ENCODE measurements at regions not wholly inside any gene's neighbourhood (a gene's known extent, or its start where the extent isn't known, plus 50 kb on each side); places are given as distances from the start of the nearest gene placed in this dataset.

GRCh38 chr5:8848997-8849594 lies 696.8 kb downstream of the SEMA5A start:
- no peaks in the 10 kb centered on the region for H3K9me2 ChIP-seq (replicated peaks; ENCODE audit: insufficient read depth, low read length)
- H2AFZ ChIP-seq (ENCODE audit: low read depth, low read length, severe bottlenecking): no peak overlapping the region
- no peak overlapping the region for H3K4me3 ChIP-seq (ENCODE audit: insufficient read depth, low read length, poor library complexity, severe bottlenecking)
- no peaks in the 10 kb centered on the region for H3K27me3 ChIP-seq (ENCODE audit: low read length)
- TF ChIP-seq EZH2phosphoT487 (conservative IDR thresholded peaks at IDR 0.05; ENCODE audit: low read length): no peak
- no peak for TF ChIP-seq CTCF (IDR thresholded peaks at IDR 0.05; ENCODE audit: insufficient read depth, low read length, poor library complexity, severe bottlenecking)
- no peak overlapping the region for H3K9ac ChIP-seq (ENCODE audit: low read length)
- no peak overlapping the region for H3K4me2 ChIP-seq (ENCODE audit: low read depth, low read length, poor library complexity, severe bottlenecking)
- H3K27ac ChIP-seq (ENCODE audit: low read depth, low read length): no peak overlapping the region
- no peaks in the 10 kb centered on the region for H3K79me2 ChIP-seq (ENCODE audit: insufficient read depth, low read length)
- no peaks in the 10 kb centered on the region for H3F3A ChIP-seq (ENCODE audit: insufficient read depth)
- no peaks in the 10 kb centered on the region for H3K9me3 ChIP-seq (ENCODE audit: insufficient read depth, low read length)
- no peaks in the 10 kb centered on the region for H3K36me3 ChIP-seq (ENCODE audit: low read length)
- no peaks in the 10 kb centered on the region for H4K20me1 ChIP-seq (ENCODE audit: low read depth, low read length)

GRCh38 chr5:8851101-8851500 lies 694.8 kb downstream of the SEMA5A start:
- no peaks in the 10 kb centered on the region for H4K20me1 ChIP-seq (ENCODE audit: low read depth, low read length)
- no peak overlapping the region for H3K9ac ChIP-seq (ENCODE audit: low read length)
- H3K27ac ChIP-seq (ENCODE audit: low read depth, low read length): no peak overlapping the region
- TF ChIP-seq CTCF (IDR thresholded peaks at IDR 0.05; ENCODE audit: insufficient read depth, low read length, poor library complexity, severe bottlenecking): no peak
- TF ChIP-seq EZH2phosphoT487 (conservative IDR thresholded peaks at IDR 0.05; ENCODE audit: low read length): no peak
- peaks cover 3% of the 10 kb centered on the region; the same call in 1 of the 2 replicates for H3K9me3 ChIP-seq (ENCODE audit: insufficient read depth, low read length)
- no peaks in the 10 kb centered on the region for H3K27me3 ChIP-seq (ENCODE audit: low read length)
- H3K4me3 ChIP-seq (ENCODE audit: insufficient read depth, low read length, poor library complexity, severe bottlenecking): no peak overlapping the region
- H3K4me2 ChIP-seq (ENCODE audit: low read depth, low read length, poor library complexity, severe bottlenecking): no peak overlapping the region
- H2AFZ ChIP-seq (ENCODE audit: low read depth, low read length, severe bottlenecking): no peak overlapping the region
- no peaks in the 10 kb centered on the region for H3K36me3 ChIP-seq (ENCODE audit: low read length)
- no peaks in the 10 kb centered on the region for H3F3A ChIP-seq (ENCODE audit: insufficient read depth)
- no peaks in the 10 kb centered on the region for H3K9me2 ChIP-seq (replicated peaks; ENCODE audit: insufficient read depth, low read length)
- no peaks in the 10 kb centered on the region for H3K79me2 ChIP-seq (ENCODE audit: insufficient read depth, low read length)

- no peaks in the 10 kb centered on the region for H3K79me2 ChIP-seq (ENCODE audit: insufficient read depth, low read length)
- no peak overlapping the region for H3K9ac ChIP-seq (ENCODE audit: low read length)
- no peak overlapping the region for H3K27ac ChIP-seq (ENCODE audit: low read depth, low read length)
- H3K4me2 ChIP-seq (ENCODE audit: low read depth, low read length, poor library complexity, severe bottlenecking): no peak overlapping the region
- no peak overlapping the region for H2AFZ ChIP-seq (ENCODE audit: low read depth, low read length, severe bottlenecking)
- H3K9me3 ChIP-seq (ENCODE audit: insufficient read depth, low read length): peaks cover 3% of the 10 kb centered on the region; the same call in 1 of the 2 replicates
- H4K20me1 ChIP-seq (ENCODE audit: low read depth, low read length): no peaks in the 10 kb centered on the region
- H3K9me2 ChIP-seq (replicated peaks; ENCODE audit: insufficient read depth, low read length): no peaks in the 10 kb centered on the region
- no peaks in the 10 kb centered on the region for H3K36me3 ChIP-seq (ENCODE audit: low read length)
- no peak overlapping the region for H3K4me3 ChIP-seq (ENCODE audit: insufficient read depth, low read length, poor library complexity, severe bottlenecking)
- no peaks in the 10 kb centered on the region for H3K27me3 ChIP-seq (ENCODE audit: low read length)
- TF ChIP-seq EZH2phosphoT487 (conservative IDR thresholded peaks at IDR 0.05; ENCODE audit: low read length): no peak
- no peak for TF ChIP-seq CTCF (IDR thresholded peaks at IDR 0.05; ENCODE audit: insufficient read depth, low read length, poor library complexity, severe bottlenecking)
- H3F3A ChIP-seq (ENCODE audit: insufficient read depth): no peaks in the 10 kb centered on the region
Measured at GRCh38 chr5:8857051-8857450, 688.8 kb downstream of the SEMA5A start.
